D721Med (cell line): ENCODE measurements at regions not wholly inside any gene's neighbourhood (a gene's known extent, or its start where the extent isn't known, plus 50 kb on each side); places are given as distances from the start of the nearest gene placed in this dataset.

Source experiments
- DNase-seq: peaks from one replicate; pipeline ENCODE4 v3.0.0; 2011; ENCODE audit warnings: low spot score; ENCODE audit not compliant: insufficient read length
- FAIRE-seq: peaks from 2 replicates; lab custom pipeline; 2011; peaks lifted over from hg19 to GRCh38; lab: Jason Lieb, UNC
- TF ChIP-seq, protein P1 (sequence below): IDR thresholded peaks from 2 replicates; pipeline ENCODE4 v1.5.1; 2012; ENCODE audit warnings: mild to moderate bottlenecking, control low read depth; ENCODE audit not compliant: insufficient read depth; ENCODE audit errors: missing control alignments

DNA sequence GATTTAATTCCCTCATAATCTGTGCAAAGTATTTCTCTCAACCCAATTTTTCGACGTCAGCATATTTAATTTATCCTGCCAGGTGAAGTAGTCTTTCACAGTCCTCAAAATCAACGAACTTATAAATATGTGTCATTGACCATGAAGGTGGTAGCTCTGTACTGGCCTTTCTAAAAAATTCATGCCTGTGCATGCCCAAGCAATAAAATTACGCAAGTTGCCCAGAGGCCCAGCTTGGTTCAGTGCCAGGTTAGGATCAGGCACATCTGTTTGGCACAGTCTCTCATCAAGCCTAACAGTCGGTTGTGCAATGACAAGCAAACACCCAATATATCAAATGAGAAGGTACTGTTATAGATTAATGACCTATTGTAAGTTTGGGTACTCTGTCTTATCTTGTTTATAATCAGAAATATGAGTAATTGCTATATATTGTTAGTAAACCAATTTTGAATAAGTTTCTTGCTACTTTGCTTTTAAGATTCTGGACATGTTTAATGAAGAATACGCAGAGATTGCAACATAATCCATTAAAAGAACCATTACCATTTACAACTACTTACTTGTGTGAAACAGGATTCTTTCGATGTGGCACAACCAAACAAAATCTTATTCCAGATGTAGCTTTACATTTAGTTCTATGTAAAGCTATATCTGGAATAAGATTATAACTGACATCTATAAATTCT lies 159.0 kb upstream of the IL12A start:
- TF ChIP-seq, protein P1, sequence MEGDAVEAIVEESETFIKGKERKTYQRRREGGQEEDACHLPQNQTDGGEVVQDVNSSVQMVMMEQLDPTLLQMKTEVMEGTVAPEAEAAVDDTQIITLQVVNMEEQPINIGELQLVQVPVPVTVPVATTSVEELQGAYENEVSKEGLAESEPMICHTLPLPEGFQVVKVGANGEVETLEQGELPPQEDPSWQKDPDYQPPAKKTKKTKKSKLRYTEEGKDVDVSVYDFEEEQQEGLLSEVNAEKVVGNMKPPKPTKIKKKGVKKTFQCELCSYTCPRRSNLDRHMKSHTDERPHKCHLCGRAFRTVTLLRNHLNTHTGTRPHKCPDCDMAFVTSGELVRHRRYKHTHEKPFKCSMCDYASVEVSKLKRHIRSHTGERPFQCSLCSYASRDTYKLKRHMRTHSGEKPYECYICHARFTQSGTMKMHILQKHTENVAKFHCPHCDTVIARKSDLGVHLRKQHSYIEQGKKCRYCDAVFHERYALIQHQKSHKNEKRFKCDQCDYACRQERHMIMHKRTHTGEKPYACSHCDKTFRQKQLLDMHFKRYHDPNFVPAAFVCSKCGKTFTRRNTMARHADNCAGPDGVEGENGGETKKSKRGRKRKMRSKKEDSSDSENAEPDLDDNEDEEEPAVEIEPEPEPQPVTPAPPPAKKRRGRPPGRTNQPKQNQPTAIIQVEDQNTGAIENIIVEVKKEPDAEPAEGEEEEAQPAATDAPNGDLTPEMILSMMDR: no peak
- FAIRE-seq: no peak
- DNase-seq: no peak

DNA sequence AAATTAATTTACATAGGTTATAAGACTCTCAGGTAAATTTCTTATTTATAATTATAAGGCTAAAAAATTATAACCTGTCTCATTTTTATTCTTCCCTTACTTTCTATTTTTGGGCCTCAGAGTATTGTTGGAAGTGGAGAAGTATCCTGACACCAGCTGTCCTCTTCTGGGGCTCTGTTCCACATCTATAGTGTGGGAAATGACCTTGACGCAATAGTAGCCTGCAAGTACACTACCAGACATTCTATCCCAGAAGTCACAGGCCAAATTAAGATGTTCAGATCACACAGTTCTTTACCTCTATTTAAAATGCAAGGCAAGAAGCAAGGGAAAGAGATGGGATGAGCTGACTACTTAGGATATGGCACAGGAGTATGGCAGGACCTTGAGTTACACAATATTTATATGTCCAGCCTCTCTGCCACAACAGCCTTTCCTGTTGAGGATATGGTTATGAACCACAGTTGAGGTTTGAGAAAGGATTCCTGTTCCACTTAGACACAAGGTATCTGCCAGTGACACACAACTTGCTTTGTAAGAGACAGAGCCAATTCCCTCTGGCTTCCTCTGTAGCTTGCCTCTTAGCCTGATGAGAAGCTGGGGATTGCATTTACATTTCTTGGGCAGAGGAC lies 158.0 kb upstream of the IL12A start:
- no peak for DNase-seq
- TF ChIP-seq, protein P1: no peak
- FAIRE-seq: no peak

DNA sequence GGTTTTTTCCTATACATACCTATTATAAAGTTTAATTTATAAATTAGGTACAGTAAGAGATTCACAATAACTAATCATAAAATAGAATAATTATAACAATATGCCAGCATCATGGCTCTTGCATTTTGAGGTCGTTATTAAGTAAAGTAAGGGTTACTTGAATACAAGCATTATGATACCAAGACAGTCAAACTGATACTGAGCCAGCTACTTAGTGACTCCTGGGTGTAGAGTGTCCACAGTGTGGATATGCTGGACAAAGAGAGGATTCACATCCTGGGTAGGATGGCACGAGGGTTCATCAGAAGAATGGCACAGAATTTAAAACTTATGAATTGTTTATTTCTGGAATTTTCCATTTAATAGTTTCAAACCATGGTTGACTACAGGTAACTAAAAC lies 157.2 kb upstream of the IL12A start:
- FAIRE-seq (no peak), DNase-seq (no peak)
- TF ChIP-seq, protein P1: no peak

DNA sequence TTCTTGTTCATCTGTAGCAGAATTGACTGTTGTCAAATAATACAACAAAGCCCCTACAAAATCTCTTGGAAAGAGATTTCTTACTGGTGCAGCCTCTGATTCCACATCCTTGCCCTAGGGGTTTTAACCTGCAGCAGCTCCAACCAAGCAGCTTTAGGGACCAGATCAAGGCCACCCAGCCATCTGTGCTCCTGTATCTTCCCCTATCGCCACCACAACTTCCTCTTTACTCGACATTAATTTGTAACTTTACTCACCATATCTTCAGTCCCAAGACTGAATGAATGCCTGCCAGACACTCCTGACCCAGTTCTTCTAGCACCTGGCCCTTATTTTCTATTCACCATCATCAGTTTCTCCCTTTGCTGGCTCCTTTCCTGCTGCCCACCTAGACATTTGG lies 156.6 kb upstream of the IL12A start:
- TF ChIP-seq, protein P1: no peak
- no peak for DNase-seq
- no peak for FAIRE-seq

DNA sequence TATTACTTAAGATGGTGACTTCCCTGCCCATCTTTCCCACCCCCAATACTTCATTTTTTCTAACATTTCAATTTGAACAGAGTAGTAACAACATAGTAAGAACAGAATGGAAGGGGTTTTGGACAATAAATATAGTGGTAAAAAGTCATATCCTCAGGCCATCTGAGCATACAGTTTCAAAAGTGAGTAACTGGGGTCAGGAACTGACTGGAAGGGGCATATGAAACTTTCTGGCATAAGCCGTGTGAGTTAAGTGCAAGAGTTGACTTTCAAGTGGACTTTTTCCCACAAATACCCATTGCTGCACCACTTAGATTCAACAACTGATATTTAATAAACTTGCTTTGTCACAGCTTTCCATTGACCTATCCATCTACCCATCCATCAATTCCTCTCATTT lies 153.5 kb upstream of the IL12A start:
- FAIRE-seq (no peak), DNase-seq (no peak)
- TF ChIP-seq, protein P1: no peak

DNA sequence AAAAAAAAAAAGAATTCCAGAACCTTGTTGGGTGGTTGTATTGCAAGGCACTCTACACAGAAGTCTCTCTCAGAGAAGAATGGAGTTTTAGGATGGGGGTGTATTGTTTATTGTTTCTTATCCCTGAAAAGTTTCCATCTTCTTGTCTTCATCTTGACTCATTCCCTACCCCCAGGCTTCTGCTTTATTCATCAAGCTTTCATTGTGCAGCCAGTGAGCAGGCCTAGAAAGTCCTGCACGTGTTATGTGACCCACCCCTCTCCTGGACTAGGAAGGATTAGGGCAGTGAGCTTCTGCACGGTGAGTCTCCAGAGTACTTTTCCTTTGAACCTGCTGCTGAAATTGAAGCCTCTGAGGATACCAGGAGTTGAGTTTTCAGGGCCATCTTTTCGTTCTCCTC lies 150.9 kb upstream of the IL12A start:
- DNase-seq (no peak), FAIRE-seq (no peak)
- TF ChIP-seq, protein P1: no peak

DNA sequence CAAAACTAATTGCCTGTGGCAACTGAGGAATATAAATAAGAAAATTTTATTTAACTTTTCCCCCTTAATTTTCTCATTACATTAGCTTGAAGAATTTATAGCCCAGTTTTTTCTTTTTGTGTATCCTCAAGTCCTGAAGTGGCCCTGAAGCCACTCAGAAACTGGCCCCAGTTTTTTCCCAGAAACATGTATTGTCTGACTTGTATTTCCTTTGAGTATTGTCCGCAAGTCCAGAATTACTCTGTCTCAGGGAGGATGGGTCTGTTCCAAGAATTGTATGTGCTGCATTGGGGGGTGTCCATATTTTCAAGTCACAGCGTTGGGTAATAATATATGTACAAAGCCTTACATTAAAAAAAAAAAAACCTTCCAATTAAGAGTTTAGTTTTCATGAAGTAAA lies 149.7 kb upstream of the IL12A start:
- TF ChIP-seq, protein P1: no peak
- FAIRE-seq: no peak
- no peak for DNase-seq
